Prostate gland (tissue), 2 donors: ENCODE measurements at regions not wholly inside any gene's neighbourhood (a gene's known extent, or its start where the extent isn't known, plus 50 kb on each side); places are given as distances from the start of the nearest gene placed in this dataset.

Source experiments
- DNase-seq: peaks from one replicate; pipeline ENCODE4 v3.0.0-alpha.2; 2019; ENCODE audit warnings: low spot score
- H3K27ac ChIP-seq, 2 donors: fragments of 200-600 bp; sonication (generic); 2 replicates each; pipeline ENCODE4 v1.5.1; 2017 to 2019
- H3K27me3 ChIP-seq: fragments of 200-600 bp; sonication (generic); replicated peaks from 2 replicates; pipeline ENCODE4 v1.5.1; 2019; ENCODE audit not compliant: insufficient read depth
- H3K36me3 ChIP-seq, 2 donors: fragments of 200-600 bp; sonication (generic); 1 replicate in 1 of 2; 2 replicates in 1 of 2; pipeline versions ENCODE4 v1.5.1 to v1.8.1; 2017 to 2019
- H3K4me1 ChIP-seq: fragments of 200-600 bp; sonication (generic); replicated peaks from 2 replicates; pipeline ENCODE4 v1.5.1; 2019
- H3K4me3 ChIP-seq, 2 donors: fragments of 200-600 bp; sonication (generic); 2 replicates each; pipeline ENCODE4 v1.5.1; 2017 to 2019
- H3K9me3 ChIP-seq: fragments of 200-600 bp; sonication (generic); 2 replicates; pipeline ENCODE4 v1.5.1; 2017
- POLR2A ChIP-seq: fragments of 450-650 bp; IDR thresholded peaks from one replicate; pipeline ENCODE4 v1.6.1; 2016; ENCODE audit warnings: antibody characterized with exemption, mild to moderate bottlenecking
- POLR2AphosphoS5 ChIP-seq: sonication (generic); formaldehyde crosslinking; IDR thresholded peaks from one replicate; pipeline ENCODE4 v1.6.1; 2017; ENCODE audit warnings: antibody characterized with exemption
- WGBS: methylation state at CpG from one replicate; pipeline ENCODE4 v1.1.5; 2018; 5-methylcytosine and 5-hydroxymethylcytosine counted together
- intact Hi-C: fragments of 100-400 bp; cut with DNase I; formaldehyde crosslinking; loops from one replicate; pipeline ENCODE4 v1.14.2; 2022
- TF ChIP-seq, protein P1 (sequence below), 4 experiments: fragments of 200-600 bp in 2 of 4; fragments of 450-650 bp in 2 of 4; sonication (generic) in 2 of 4; IDR thresholded peaks; 1 replicate in 3 of 4; 2 replicates in 1 of 4; pipeline ENCODE4 v1.5.1; 2016 to 2019; ENCODE audit warnings: antibody characterized with exemption in 4 of 4, mild to moderate bottlenecking in 2 of 4, moderate library complexity in 2 of 4

DNA sequence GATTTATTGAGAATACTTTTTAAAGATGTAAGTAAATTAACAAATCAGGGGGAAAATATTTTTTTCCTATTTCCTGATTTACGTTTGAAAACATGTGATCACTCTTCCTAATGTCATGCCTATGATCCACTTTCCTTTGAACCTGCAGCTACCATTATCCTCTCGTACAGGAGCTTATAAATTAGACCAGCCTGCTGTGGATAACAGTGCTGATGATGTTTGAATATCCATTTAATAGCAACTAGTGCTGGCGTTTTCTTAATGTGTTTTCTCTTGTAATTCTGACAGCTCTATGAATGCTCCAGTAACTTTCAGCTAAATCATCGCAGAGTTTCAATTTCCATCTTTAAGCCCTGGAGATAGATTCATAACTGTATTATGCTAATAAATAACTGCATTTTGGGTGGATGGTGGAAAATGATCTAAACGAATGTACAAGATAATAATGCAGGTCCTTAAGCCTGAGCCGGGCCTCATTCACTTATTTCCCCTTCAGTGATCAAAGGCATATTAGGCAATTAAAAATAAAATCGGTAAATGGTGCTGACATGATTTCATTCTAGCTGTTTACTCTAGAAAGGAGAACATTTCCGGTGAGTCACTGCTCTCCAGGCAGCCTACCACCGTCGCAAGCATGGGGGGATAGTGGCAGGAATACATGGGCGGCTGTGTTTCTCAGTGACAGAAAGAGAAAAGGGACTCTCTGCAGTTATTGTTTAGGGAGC, 58.5 kb upstream of the SLC24A5 start:
- H3K27me3 ChIP-seq = no peaks in the 10 kb centered on the region
- H3K27ac ChIP-seq = no peak overlapping the region
- DNase-seq = no peak
- WGBS = 46% methylated on average over 11 of the region's 11 CpGs
- no peaks in the 10 kb centered on the region for H3K4me1 ChIP-seq
- intact Hi-C loops = no loop called here
- H3K36me3 ChIP-seq = no peaks in the 10 kb centered on the region
- H3K9me3 ChIP-seq = no peaks in the 10 kb centered on the region
- TF ChIP-seq, protein P1, sequence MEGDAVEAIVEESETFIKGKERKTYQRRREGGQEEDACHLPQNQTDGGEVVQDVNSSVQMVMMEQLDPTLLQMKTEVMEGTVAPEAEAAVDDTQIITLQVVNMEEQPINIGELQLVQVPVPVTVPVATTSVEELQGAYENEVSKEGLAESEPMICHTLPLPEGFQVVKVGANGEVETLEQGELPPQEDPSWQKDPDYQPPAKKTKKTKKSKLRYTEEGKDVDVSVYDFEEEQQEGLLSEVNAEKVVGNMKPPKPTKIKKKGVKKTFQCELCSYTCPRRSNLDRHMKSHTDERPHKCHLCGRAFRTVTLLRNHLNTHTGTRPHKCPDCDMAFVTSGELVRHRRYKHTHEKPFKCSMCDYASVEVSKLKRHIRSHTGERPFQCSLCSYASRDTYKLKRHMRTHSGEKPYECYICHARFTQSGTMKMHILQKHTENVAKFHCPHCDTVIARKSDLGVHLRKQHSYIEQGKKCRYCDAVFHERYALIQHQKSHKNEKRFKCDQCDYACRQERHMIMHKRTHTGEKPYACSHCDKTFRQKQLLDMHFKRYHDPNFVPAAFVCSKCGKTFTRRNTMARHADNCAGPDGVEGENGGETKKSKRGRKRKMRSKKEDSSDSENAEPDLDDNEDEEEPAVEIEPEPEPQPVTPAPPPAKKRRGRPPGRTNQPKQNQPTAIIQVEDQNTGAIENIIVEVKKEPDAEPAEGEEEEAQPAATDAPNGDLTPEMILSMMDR (IDR thresholded peaks at IDR 0.05) = no peak
- no peak for TF ChIP-seq POLR2AphosphoS5
- TF ChIP-seq POLR2A = no peak
- no peak overlapping the region for H3K4me3 ChIP-seq

DNA sequence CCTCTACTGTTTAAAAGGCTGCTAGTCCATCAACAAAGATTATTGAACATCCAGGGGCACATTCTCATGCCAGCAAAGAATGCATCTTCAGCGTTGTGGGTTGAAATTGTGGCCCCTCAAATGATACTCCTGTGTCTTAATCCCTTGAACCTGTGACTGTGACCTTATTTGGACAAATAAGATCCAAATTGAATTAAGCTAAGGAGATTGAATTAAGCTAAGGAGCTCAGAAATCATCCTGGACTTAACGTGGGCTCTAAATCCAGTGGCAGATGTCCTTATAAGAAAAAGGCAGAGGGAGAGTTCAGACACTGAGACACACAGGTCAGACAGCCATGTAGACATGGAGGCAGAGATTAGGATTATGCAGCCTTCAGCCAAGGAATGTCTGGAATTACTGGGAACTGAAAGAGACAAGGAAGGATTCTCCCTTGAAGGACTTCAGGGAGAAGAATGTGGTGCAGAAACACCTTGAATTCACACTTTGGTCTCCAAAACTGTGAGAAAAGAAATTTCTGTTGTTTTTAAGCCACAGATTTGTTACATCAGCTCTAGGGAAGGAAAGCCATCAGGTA, 57.3 kb upstream of the SLC24A5 start:
- H3K4me3 ChIP-seq = no peak overlapping the region
- H3K36me3 ChIP-seq = no peaks in the 10 kb centered on the region
- H3K4me1 ChIP-seq = no peaks in the 10 kb centered on the region
- H3K9me3 ChIP-seq = no peaks in the 10 kb centered on the region
- H3K27ac ChIP-seq = no peak overlapping the region
- H3K27me3 ChIP-seq = no peaks in the 10 kb centered on the region
- no peak for DNase-seq
- TF ChIP-seq POLR2A = no peak
- TF ChIP-seq, protein P1 (IDR thresholded peaks at IDR 0.05) = no peak
- TF ChIP-seq POLR2AphosphoS5 = no peak
- intact Hi-C loops = no loop called here
- WGBS = 69% methylated on average over 2 of the region's 2 CpGs

DNA sequence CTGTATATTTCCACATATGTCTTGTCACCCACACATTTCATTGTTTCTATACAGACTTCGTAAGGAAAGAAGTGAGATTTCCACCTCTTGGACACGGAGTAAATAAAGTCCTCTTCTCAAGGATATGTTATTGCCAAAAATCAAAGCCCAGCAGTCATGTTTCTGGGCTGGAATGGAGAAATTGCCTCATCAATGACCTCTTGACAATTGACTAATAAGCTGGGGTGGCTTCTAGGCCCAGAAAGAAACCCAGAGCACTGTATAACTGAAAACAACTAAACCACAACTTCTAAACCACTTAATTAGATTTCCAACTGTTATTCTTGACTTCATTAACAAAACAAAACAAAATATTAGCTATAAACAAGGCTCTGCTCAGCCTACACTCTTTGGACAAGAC, 56.4 kb upstream of the SLC24A5 start:
- WGBS = 83% methylated on average over 2 of the region's 2 CpGs
- Histone ChIP-seq H3K9me3 (no peaks in the 10 kb centered on the region), H3K36me3 (no peaks in the 10 kb centered on the region), H3K4me3 (no peak overlapping the region), H3K27me3 (no peaks in the 10 kb centered on the region), H3K4me1 (no peaks in the 10 kb centered on the region), H3K27ac (no peak overlapping the region)
- no peak for DNase-seq
- no peak for TF ChIP-seq POLR2AphosphoS5
- TF ChIP-seq POLR2A = no peak
- TF ChIP-seq, protein P1 (IDR thresholded peaks at IDR 0.05) = no peak
- intact Hi-C loops = no loop called here

DNA sequence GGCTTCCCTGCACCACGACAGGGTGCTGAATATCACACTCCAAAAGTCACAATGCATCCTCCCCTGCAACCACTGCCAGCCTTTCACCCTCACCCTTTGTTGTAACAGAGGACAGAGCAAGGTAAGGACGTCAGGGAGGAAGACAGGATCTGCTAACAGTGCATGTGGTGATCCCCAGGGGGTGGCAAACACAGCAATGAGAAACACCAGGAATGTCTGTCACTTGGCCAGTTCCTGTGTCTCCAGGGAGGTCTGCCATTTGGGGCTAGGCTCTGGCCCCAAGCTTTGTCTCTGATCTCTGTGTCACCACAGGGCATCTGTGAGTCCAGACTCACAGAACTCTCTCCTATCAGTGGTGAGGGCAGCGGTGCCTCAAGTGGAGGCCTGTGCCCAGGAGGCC, 54.3 kb upstream of the SLC24A5 start:
- H3K27me3 ChIP-seq = no peaks in the 10 kb centered on the region
- H3K4me3 ChIP-seq = no peak overlapping the region
- no peaks in the 10 kb centered on the region for H3K9me3 ChIP-seq
- H3K36me3 ChIP-seq = no peaks in the 10 kb centered on the region
- intact Hi-C loops = no loop called here
- no peak overlapping the region for H3K27ac ChIP-seq
- TF ChIP-seq POLR2A (no peak), POLR2AphosphoS5 (no peak)
- TF ChIP-seq, protein P1 (IDR thresholded peaks at IDR 0.05) = no peak
- WGBS = 84% methylated on average over 3 of the region's 3 CpGs
- DNase-seq = no peak
- no peaks in the 10 kb centered on the region for H3K4me1 ChIP-seq
